HCT116 (cell line): ENCODE measurements at regions not wholly inside any gene's neighbourhood (a gene's known extent, or its start where the extent isn't known, plus 50 kb on each side); places are given as distances from the start of the nearest gene placed in this dataset.

Experiments used
- ATAC-seq: fragments of 200-7000 bp; cut with Tn5 transposase; 2 replicates; pipeline ENCODE4 v1.9.1; 2020; ENCODE audit warnings: mild to moderate bottlenecking, moderate library complexity
- BruUV-seq: library from RNA; stranded (reverse); fragments of 400-500 nt; replicated peaks from 2 replicates; lab custom pipeline; 2021; lab: Mats Ljungman, UMichigan
- CTCF ChIA-PET: fragments of 300-600 bp; sonication (Branson Sonifier 250); formaldehyde crosslinking; loops from one replicate; lab custom pipeline; 2021; ENCODE audit warnings: antibody characterized with exemption; lab: Charles Lee
- POLR2A ChIA-PET: fragments of 300-600, 350-600 bp; sonication (Branson Sonifier 250); formaldehyde crosslinking; loops from one replicate; lab custom pipeline; 2021; ENCODE audit warnings: antibody characterized with exemption; lab: Charles Lee
- RAD21 ChIA-PET, 2 experiments: fragments of 300-600 bp; sonication (Branson Sonifier 250); formaldehyde crosslinking; loops; one replicate each; lab custom pipeline; 2023; ENCODE audit warnings: low total read pairs in 2 of 2; ENCODE audit not compliant: uncharacterized antibody in 2 of 2, unreplicated experiment in 2 of 2, low non-redundant PET in 1 of 2; lab: Charles Lee
- DNase-seq: peaks from one replicate; pipeline ENCODE4 v3.0.0-alpha.2; 2010; ENCODE audit warnings: low read depth, low spot score
- H2AFZ ChIP-seq: fragments of 200-600 bp; shearing (Covaris generic), sonication (generic); 2 replicates; pipeline ENCODE4 v1.6.1; 2017; ENCODE audit warnings: low read depth, mixed run types, mixed read lengths, antibody characterized with exemption, low read length; ENCODE audit not compliant: poor library complexity, severe bottlenecking
- H3K27ac ChIP-seq: 2 replicates; pipeline ENCODE4 v1.5.1; 2012; ENCODE audit warnings: low read depth, low read length
- H3K27me3 ChIP-seq: fragments of 200-600 bp; sonication (generic); 2 replicates; pipeline ENCODE4 v1.6.1; 2016; ENCODE audit warnings: mixed run types, low read length, mixed read lengths; ENCODE audit not compliant: insufficient read depth
- H3K36me3 ChIP-seq, 2 experiments: fragments of 200-500 bp in 1 of 2; fragments of 200-600 bp in 1 of 2; sonication (Bioruptor generic) in 1 of 2; sonication (generic) in 1 of 2; 2 replicates each; pipeline versions ENCODE4 v1.5.1 to v1.6.1; 2014 to 2016; ENCODE audit warnings: low read length in 2 of 2, inconsistent platforms in 1 of 2, mixed read lengths in 1 of 2, mixed run types in 1 of 2; ENCODE audit not compliant: insufficient read depth in 2 of 2, control insufficient read depth in 1 of 2
- H3K4me1 ChIP-seq, 2 experiments: fragments of 200-600 bp in 1 of 2; sonication (generic) in 1 of 2; 2 replicates each; pipeline versions ENCODE4 v1.5.1 to v1.6.1; 2012 to 2017; ENCODE audit warnings: low read length in 2 of 2, inconsistent platforms in 1 of 2, mild to moderate bottlenecking in 1 of 2, mixed read lengths in 1 of 2, mixed run types in 1 of 2, moderate library complexity in 1 of 2; ENCODE audit not compliant: insufficient read depth in 2 of 2, control insufficient read depth in 1 of 2
- H3K4me2 ChIP-seq: fragments of 200-600 bp; sonication (generic); 2 replicates; pipeline ENCODE4 v1.6.1; 2017; ENCODE audit warnings: mixed run types, low read length, mixed read lengths
- H3K4me3 ChIP-seq, 2 experiments: fragments of 200-600 bp in 1 of 2; sonication (generic) in 1 of 2; replicated peaks in 1 of 2; 2 replicates each; pipeline ENCODE4 v1.5.1; 2011 to 2016; ENCODE audit warnings: low read length in 2 of 2, control low read depth in 1 of 2, low read depth in 1 of 2, mild to moderate bottlenecking in 1 of 2, mixed read lengths in 1 of 2, mixed run types in 1 of 2
- H3K79me2 ChIP-seq: fragments of 200-600 bp; sonication (generic); 2 replicates; pipeline ENCODE4 v1.6.1; 2017; ENCODE audit warnings: mild to moderate bottlenecking, mixed run types, low read length, moderate library complexity, mixed read lengths; ENCODE audit not compliant: insufficient read depth
- H3K9ac ChIP-seq: fragments of 200-600 bp; sonication (generic); 2 replicates; pipeline ENCODE4 v1.6.1; 2016; ENCODE audit warnings: low read length, mixed read lengths
- H3K9me2 ChIP-seq: fragments of 200-600 bp; sonication (generic), shearing (Covaris generic); 2 replicates; pipeline ENCODE4 v1.6.1; 2017; ENCODE audit warnings: mixed run types, mild to moderate bottlenecking, moderate library complexity; ENCODE audit not compliant: insufficient read depth
- H3K9me3 ChIP-seq, 2 experiments: fragments of 200-500 bp in 1 of 2; fragments of 200-600 bp in 1 of 2; sonication (Bioruptor generic) in 1 of 2; sonication (generic) in 1 of 2; 2 replicates each; pipeline ENCODE4 v1.6.1; 2014 to 2017; ENCODE audit warnings: low read length in 2 of 2, mixed read lengths in 2 of 2, inconsistent platforms in 1 of 2, low read depth in 1 of 2, mild to moderate bottlenecking in 1 of 2, mixed run types in 1 of 2, moderate library complexity in 1 of 2; ENCODE audit not compliant: control insufficient read depth in 1 of 2, insufficient read depth in 1 of 2
- H4K20me1 ChIP-seq: fragments of 200-600 bp; sonication (generic), shearing (Covaris generic); 2 replicates; pipeline ENCODE4 v1.6.1; 2017; ENCODE audit warnings: mixed run types, mild to moderate bottlenecking, moderate library complexity; ENCODE audit not compliant: insufficient read depth
- ATF3 ChIP-seq: IDR thresholded peaks from 2 replicates; pipeline ENCODE4 v1.6.1; 2012
- CBX3 ChIP-seq: IDR thresholded peaks from 2 replicates; pipeline ENCODE4 v1.6.1; 2012; ENCODE audit warnings: low read depth
- CEBPB ChIP-seq: IDR thresholded peaks from 2 replicates; pipeline ENCODE4 v1.6.1; 2012; ENCODE audit warnings: low read depth
- CTCF ChIP-seq, 3 experiments: fragments of 200-600 bp in 1 of 3; sonication (generic) in 1 of 3; IDR thresholded peaks in 2 of 3; conservative IDR thresholded peaks in 1 of 3; 2 replicates each; pipeline ENCODE4 v1.5.1; 2012 to 2017; ENCODE audit warnings: low read depth in 2 of 3, low read length in 2 of 3, antibody characterized with exemption in 1 of 3, borderline replicate concordance in 1 of 3, control low read depth in 1 of 3, mild to moderate bottlenecking in 1 of 3, mixed read lengths in 1 of 3, mixed run types in 1 of 3, moderate library complexity in 1 of 3; ENCODE audit not compliant: insufficient read depth in 1 of 3
- ELF1 ChIP-seq: IDR thresholded peaks from 2 replicates; pipeline ENCODE4 v1.6.1; 2012; ENCODE audit warnings: low read depth, borderline replicate concordance
- EZH2 ChIP-seq: fragments of 200-600 bp; sonication (generic); IDR thresholded peaks from 2 replicates; pipeline ENCODE4 v1.6.1; 2017; ENCODE audit warnings: antibody characterized with exemption, mixed run types
- JUND ChIP-seq: IDR thresholded peaks from 2 replicates; pipeline ENCODE4 v1.6.1; 2012
- POLR2A ChIP-seq: IDR thresholded peaks from 2 replicates; pipeline ENCODE4 v1.7.0; 2011; ENCODE audit warnings: borderline replicate concordance; ENCODE audit not compliant: insufficient read depth, insufficient read length; ENCODE audit errors: extremely low read depth
- POLR2AphosphoS5 ChIP-seq: IDR thresholded peaks from 2 replicates; pipeline ENCODE4 v1.6.1; 2011; ENCODE audit warnings: mild to moderate bottlenecking, low read depth, low read length, moderate library complexity
- RAD21 ChIP-seq: IDR thresholded peaks from 2 replicates; pipeline ENCODE4 v1.6.1; 2012; ENCODE audit warnings: low read depth, mild to moderate bottlenecking
- REST ChIP-seq: IDR thresholded peaks from 2 replicates; pipeline ENCODE4 v1.6.1; 2012; ENCODE audit warnings: low read depth
- SIN3A ChIP-seq: IDR thresholded peaks from 2 replicates; pipeline ENCODE4 v1.6.1; 2012; ENCODE audit warnings: low read depth
- SP1 ChIP-seq: IDR thresholded peaks from 2 replicates; pipeline ENCODE4 v1.6.1; 2012; ENCODE audit warnings: low read depth
- SRF ChIP-seq: IDR thresholded peaks from 2 replicates; pipeline ENCODE4 v1.6.1; 2012; ENCODE audit warnings: low read depth
- ZBTB33 ChIP-seq: IDR thresholded peaks from 2 replicates; pipeline ENCODE4 v1.6.1; 2011; ENCODE audit warnings: mild to moderate bottlenecking, low read length, moderate library complexity; ENCODE audit not compliant: insufficient replicate concordance; ENCODE audit errors: extremely low read depth
- intact Hi-C: fragments of 100-400 bp; cut with micrococcal nuclease; formaldehyde crosslinking; loops from 2 replicates; pipeline ENCODE4 v1.10.0; 2022

- Histone ChIP-seq H3K36me3 (no peaks in the 10 kb centered on the region), H3K4me2 (no peak overlapping the region), H3K27ac (no peak overlapping the region), H3K4me1 (no peaks in the 10 kb centered on the region), H3K4me3 (no peak overlapping the region), H3K9me3 (no peaks in the 10 kb centered on the region), H4K20me1 (no peaks in the 10 kb centered on the region), H3K9me2 (no peaks in the 10 kb centered on the region), H3K79me2 (no peaks in the 10 kb centered on the region), H3K9ac (no peak overlapping the region), H3K27me3 (peaks cover 21% of the 10 kb centered on the region), H2AFZ (no peak overlapping the region)
- POLR2A ChIA-PET, result no interaction called here
- CTCF ChIA-PET, result no interaction called here
- intact Hi-C loops, result no loop called here
- RAD21 ChIA-PET, result no interaction called here
- TF ChIP-seq SP1 (no peak), REST (no peak), POLR2A (no peak), CEBPB (no peak), EZH2 (no peak), JUND (no peak), POLR2AphosphoS5 (no peak), CBX3 (no peak), ATF3 (no peak), ZBTB33 (no peak), CTCF (IDR thresholded peaks at IDR 0.05 in 2 of 3, conservative IDR thresholded peaks at IDR 0.05 in 1 of 3; ENCODE audit: borderline replicate concordance in 1 of 3, insufficient read depth in 1 of 3, low read depth in 2 of 3, low read length in 2 of 3) (no peak), ELF1 (no peak), RAD21 (no peak), SRF (no peak), SIN3A (no peak)
- DNase-seq (no peak), ATAC-seq (no peak)
- no TSS peak for BruUV-seq
Measured at GRCh38 chr4:18106620-18107019, 85.1 kb upstream of the LCORL start.
